ENCODE measurements at regions not wholly inside any gene's neighbourhood (a gene's known extent, or its start where the extent isn't known, plus 50 kb on each side); places are given as distances from the start of the nearest gene placed in this dataset.

DNA sequence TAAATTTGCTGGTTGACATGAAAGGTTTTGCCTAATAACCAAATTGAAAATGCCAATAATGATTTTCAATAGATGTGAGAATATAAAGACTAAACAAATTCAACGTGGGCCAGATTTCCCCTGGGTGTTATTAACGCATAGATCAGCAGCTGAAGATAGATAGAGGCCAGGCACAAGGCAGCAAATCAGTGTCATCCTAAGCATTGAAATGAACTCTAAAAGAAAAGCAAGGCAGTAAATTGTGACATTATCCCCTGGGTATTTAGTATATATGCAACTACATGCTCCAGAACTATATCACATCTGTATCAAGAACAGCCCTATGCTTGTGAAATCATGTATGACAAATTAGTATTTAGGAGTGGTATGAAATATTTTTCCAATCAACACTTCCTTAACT, 167.1 kb upstream of the EPHA3 start:
- TF ChIP-seq, protein P1, sequence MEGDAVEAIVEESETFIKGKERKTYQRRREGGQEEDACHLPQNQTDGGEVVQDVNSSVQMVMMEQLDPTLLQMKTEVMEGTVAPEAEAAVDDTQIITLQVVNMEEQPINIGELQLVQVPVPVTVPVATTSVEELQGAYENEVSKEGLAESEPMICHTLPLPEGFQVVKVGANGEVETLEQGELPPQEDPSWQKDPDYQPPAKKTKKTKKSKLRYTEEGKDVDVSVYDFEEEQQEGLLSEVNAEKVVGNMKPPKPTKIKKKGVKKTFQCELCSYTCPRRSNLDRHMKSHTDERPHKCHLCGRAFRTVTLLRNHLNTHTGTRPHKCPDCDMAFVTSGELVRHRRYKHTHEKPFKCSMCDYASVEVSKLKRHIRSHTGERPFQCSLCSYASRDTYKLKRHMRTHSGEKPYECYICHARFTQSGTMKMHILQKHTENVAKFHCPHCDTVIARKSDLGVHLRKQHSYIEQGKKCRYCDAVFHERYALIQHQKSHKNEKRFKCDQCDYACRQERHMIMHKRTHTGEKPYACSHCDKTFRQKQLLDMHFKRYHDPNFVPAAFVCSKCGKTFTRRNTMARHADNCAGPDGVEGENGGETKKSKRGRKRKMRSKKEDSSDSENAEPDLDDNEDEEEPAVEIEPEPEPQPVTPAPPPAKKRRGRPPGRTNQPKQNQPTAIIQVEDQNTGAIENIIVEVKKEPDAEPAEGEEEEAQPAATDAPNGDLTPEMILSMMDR (IDR thresholded peaks at IDR 0.05; ENCODE audit: control extremely low read depth in 1 of 3, insufficient read depth in 1 of 3, low read depth in 1 of 3, low read length in 3 of 3) = no peak
- no peak for TF ChIP-seq POLR2A (IDR thresholded peaks at IDR 0.05; ENCODE audit: control extremely low read depth in 1 of 2, low read depth in 2 of 2, low read length in 2 of 2)
- TF ChIP-seq, protein P2, sequence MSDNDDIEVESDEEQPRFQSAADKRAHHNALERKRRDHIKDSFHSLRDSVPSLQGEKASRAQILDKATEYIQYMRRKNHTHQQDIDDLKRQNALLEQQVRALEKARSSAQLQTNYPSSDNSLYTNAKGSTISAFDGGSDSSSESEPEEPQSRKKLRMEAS (IDR thresholded peaks at IDR 0.05) = no peak

Measured in H1 (cell line).